AG04449 (cell line): ENCODE measurements at regions not wholly inside any gene's neighbourhood (a gene's known extent, or its start where the extent isn't known, plus 50 kb on each side); places are given as distances from the start of the nearest gene placed in this dataset.

Experiments used
- CTCF ChIA-PET: fragments of 350-600 bp; formaldehyde crosslinking; extraction: SDS; loops from one replicate; lab custom pipeline; 2021; ENCODE audit warnings: antibody characterized with exemption; lab: Yijun Ruan, JAX
- POLR2A ChIA-PET: fragments of 400-600, 350-600 bp; formaldehyde crosslinking; extraction: SDS; loops from one replicate; lab custom pipeline; 2020; ENCODE audit warnings: antibody characterized with exemption, inconsistent platforms; lab: Yijun Ruan, JAX
- DNase-seq: peaks from one replicate; pipeline ENCODE4 v3.0.0-alpha.2; 2010; ENCODE audit warnings: low read depth, low spot score
- H3K4me3 ChIP-seq: 2 replicates; pipeline ENCODE4 v1.5.1; 2011; ENCODE audit warnings: low read depth, mild to moderate bottlenecking, control low read depth, low read length
- CTCF ChIP-seq: IDR thresholded peaks from one replicate; pipeline ENCODE4 v1.5.1; 2011; ENCODE audit warnings: mild to moderate bottlenecking, moderate library complexity, low read length, control low read depth, inconsistent platforms; ENCODE audit not compliant: insufficient read depth; ENCODE audit errors: missing control alignments

GRCh38 chr9:79046401-79046800, 525.4 kb upstream of the TLE4 start:
- no peak overlapping the region for H3K4me3 ChIP-seq
- ChIA-PET CTCF (no interaction called here), POLR2A (interaction anchor here (0.6 kb wide), 1 partner anchor 21 kb away, joined by 3 read pairs; no protein-coding TSS in a partner anchor)
- no peak for DNase-seq
- TF ChIP-seq CTCF = no peak

- no peak overlapping the region for H3K4me3 ChIP-seq
- no peak for DNase-seq
- POLR2A ChIA-PET = no interaction called here
- CTCF ChIA-PET = interaction anchor here (0.8 kb wide), 1 partner anchor 610 kb away, joined by 3 read pairs; no protein-coding TSS in a partner anchor
- TF ChIP-seq CTCF = no peak
Observed at GRCh38 chr9:79049371-79049770, 522.4 kb upstream of the TLE4 start.

GRCh38 chr9:79053598-79053997, 518.2 kb upstream of the TLE4 start:
- TF ChIP-seq CTCF = no peak
- DNase-seq = no peak
- H3K4me3 ChIP-seq = no peak overlapping the region
- POLR2A ChIA-PET = no interaction called here
- CTCF ChIA-PET = no interaction called here

- TF ChIP-seq CTCF = no peak
- no peak for DNase-seq
- H3K4me3 ChIP-seq = no peak overlapping the region
- CTCF ChIA-PET = interaction anchor here (0.9 kb wide), 1 partner anchor 76 kb away, joined by 3 read pairs; no protein-coding TSS in a partner anchor
- POLR2A ChIA-PET = no interaction called here
Observed at GRCh38 chr9:79054500-79054899, 517.3 kb upstream of the TLE4 start.

DNA sequence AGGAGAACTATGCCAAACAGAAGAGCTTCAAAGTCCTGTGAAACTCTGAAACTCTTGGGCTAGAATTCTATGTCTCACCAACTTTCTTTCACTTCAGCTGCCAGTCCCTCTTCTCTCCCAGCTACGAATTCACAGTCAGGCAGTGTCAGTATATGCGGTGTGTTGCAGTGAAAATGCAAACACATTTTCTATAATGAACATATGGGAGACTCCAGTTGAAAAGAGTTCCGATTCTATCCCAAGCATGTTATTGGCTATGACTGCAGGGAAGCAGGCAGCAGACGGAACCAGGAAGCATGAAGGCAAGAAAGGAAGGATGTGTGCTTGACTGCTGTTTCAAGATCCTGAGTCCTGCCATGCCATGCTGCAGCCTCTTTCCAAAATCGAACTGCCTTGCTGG, 515.7 kb upstream of the TLE4 start:
- H3K4me3 ChIP-seq = no peak overlapping the region
- no peak for TF ChIP-seq CTCF
- DNase-seq = no peak
- ChIA-PET CTCF (interaction anchor here (1.0 kb wide), 2 partner anchors 22 to 36 kb away, joined by 3 read pairs; no protein-coding TSS in a partner anchor), POLR2A (no interaction called here)

DNA sequence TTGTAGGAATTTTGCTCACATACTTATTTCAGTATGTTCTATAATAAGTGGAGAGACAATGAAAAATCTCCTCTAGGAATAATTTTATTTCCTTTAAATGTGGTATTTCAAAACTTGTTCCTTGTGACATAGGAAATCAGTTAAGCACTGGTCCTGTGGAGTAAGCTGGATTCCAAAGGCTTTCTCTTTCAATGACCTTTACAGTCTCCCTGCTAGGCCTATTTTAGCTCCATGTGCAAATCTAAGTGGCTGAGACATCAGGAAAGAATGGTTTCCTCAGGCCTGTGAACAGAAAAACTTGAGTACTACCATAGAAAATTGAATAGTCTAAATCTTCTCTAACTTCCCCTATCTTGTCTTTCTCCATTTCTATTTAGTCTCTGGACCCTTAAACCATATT, 514.2 kb upstream of the TLE4 start:
- no peak for TF ChIP-seq CTCF
- ChIA-PET CTCF (no interaction called here), POLR2A (interaction anchor here (1.0 kb wide), 1 partner anchor 132 kb away, joined by 3 read pairs; no protein-coding TSS in a partner anchor)
- H3K4me3 ChIP-seq = no peak overlapping the region
- DNase-seq = no peak
